ENCODE measurements at regions not wholly inside any gene's neighbourhood (a gene's known extent, or its start where the extent isn't known, plus 50 kb on each side); places are given as distances from the start of the nearest gene placed in this dataset.

- no peak for TF ChIP-seq CTCF (IDR thresholded peaks at IDR 0.05)
- TF ChIP-seq POLR2A (IDR thresholded peaks at IDR 0.05), result no peak
Observed at GRCh38 chr10:2358586-2358985, 621.3 kb upstream of the ADARB2 start.
